ENCODE measurements at regions not wholly inside any gene's neighbourhood (a gene's known extent, or its start where the extent isn't known, plus 50 kb on each side); places are given as distances from the start of the nearest gene placed in this dataset.

DNA sequence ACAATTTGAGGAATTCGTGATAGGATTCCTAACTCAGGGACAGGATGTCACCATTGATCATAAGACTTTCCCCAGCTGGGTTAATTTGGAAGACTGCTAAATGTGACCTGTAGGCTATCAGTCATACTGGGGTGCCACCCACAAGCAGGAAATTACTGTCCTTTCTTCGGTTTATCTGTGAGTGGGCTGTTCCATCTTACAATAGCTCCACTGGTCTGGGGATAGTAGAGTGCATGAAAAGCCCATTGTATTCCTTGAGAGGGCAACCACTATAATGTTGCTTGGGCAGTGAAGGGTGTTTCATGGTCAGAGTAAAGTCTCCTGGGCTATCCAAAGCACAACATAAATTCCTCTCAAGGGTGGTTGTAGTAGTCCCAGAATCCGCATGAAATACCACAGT, 1523.0 kb upstream of the B3GALT2 start:
- no peak overlapping the region for H2AFZ ChIP-seq (ENCODE audit: control insufficient read depth, low read depth, low read length)
- no peak overlapping the region for H3K4me3 ChIP-seq
- no peak for DNase-seq (ENCODE audit: low read depth, low spot score)
- intact Hi-C loops (cut with micrococcal nuclease; ENCODE audit: unreplicated experiment) = no loop called here
- ChIA-PET RAD21 (ENCODE audit: unreplicated experiment) (no interaction called here), SMC1A (ENCODE audit: uncharacterized antibody, unreplicated experiment) (no interaction called here), POLR2A (no interaction called here), CTCF (no interaction called here)
- no peaks in the 10 kb centered on the region for H4K20me1 ChIP-seq (ENCODE audit: control insufficient read depth, insufficient read depth)
- 4% methylated on average over 3 of the region's 3 CpGs for WGBS (ENCODE audit: insufficient coverage, insufficient replicate concordance, low lambda C conversion rate, missing lambda C conversion rate)
- H3K4me1 ChIP-seq (ENCODE audit: control insufficient read depth, insufficient read depth, low read length) = no peaks in the 10 kb centered on the region
- H3K9me3 ChIP-seq (replicated peaks; ENCODE audit: control insufficient read depth, insufficient read depth, low read length) = no peaks in the 10 kb centered on the region
- H3K4me2 ChIP-seq (ENCODE audit: control insufficient read depth, insufficient read depth) = no peak overlapping the region
- H3K27ac ChIP-seq (ENCODE audit: control insufficient read depth, insufficient read depth) = no peak overlapping the region
- no peaks in the 10 kb centered on the region for H3K79me2 ChIP-seq (ENCODE audit: control insufficient read depth, insufficient read depth, low read length)
- H3K36me3 ChIP-seq (ENCODE audit: control insufficient read depth in 2 of 2, insufficient read depth in 2 of 2, low read length in 1 of 2) = no peaks in the 10 kb centered on the region
- no TSS peak for BruUV-seq (replicated peaks)
- no peak overlapping the region for H3K9ac ChIP-seq (ENCODE audit: control insufficient read depth, insufficient read depth, low read length)
- no peak for FAIRE-seq
- no peak for TF ChIP-seq POLR2A (IDR thresholded peaks at IDR 0.05; ENCODE audit: low read depth, low read length)
- TF ChIP-seq ETV6 (conservative IDR thresholded peaks at IDR 0.05 in 1 of 2, IDR thresholded peaks at IDR 0.05 in 1 of 2; ENCODE audit: borderline replicate concordance in 1 of 2, low read depth in 1 of 2) = no peak
- no peak for ATAC-seq
- H3K27me3 ChIP-seq (replicated peaks in 1 of 2; ENCODE audit: control insufficient read depth in 2 of 2, insufficient read depth in 2 of 2, low read length in 1 of 2) = no peaks in the 10 kb centered on the region
- in situ Hi-C loops (cut with MboI) = no loop called here

DNA sequence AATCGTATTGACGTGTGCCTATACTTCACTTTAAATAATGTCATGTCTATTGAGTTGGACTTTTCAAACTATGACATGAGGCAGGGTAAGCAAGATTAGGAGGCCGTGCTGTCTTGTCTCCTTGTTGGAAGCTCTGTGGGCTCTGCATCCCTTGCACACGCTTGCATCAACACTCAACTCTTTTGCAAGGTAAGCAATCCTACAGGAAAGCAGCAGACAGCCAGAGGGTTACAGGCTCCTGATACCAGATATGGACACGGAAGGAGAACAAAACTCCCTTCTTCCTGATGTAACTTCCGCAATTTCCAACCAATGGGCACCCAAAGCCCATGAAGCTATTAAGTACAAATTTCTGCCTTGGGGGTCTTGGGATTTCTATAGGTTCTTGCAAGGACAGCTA, 1520.7 kb upstream of the B3GALT2 start:
- H3K36me3 ChIP-seq (ENCODE audit: control insufficient read depth in 2 of 2, insufficient read depth in 2 of 2, low read length in 1 of 2) = no peaks in the 10 kb centered on the region
- ChIA-PET POLR2A (interaction anchor here (0.6 kb wide), 2 partner anchors 11 to 103 kb away, joined by 3 to 5 read pairs; no protein-coding TSS in a partner anchor), SMC1A (ENCODE audit: uncharacterized antibody, unreplicated experiment) (no interaction called here), RAD21 (ENCODE audit: unreplicated experiment) (no interaction called here), CTCF (no interaction called here)
- no peak for ATAC-seq
- H3K9me3 ChIP-seq (replicated peaks; ENCODE audit: control insufficient read depth, insufficient read depth, low read length) = no peaks in the 10 kb centered on the region
- no peaks in the 10 kb centered on the region for H3K4me1 ChIP-seq (ENCODE audit: control insufficient read depth, insufficient read depth, low read length)
- FAIRE-seq = no peak
- no peak overlapping the region for H2AFZ ChIP-seq (ENCODE audit: control insufficient read depth, low read depth, low read length)
- in situ Hi-C loops (cut with MboI) (no loop called here), intact Hi-C loops (cut with micrococcal nuclease; ENCODE audit: unreplicated experiment) (no loop called here)
- no TSS peak for BruUV-seq (replicated peaks)
- no peak for DNase-seq (ENCODE audit: low read depth, low spot score)
- 38% methylated on average over 6 of the region's 6 CpGs for WGBS (ENCODE audit: insufficient coverage, insufficient replicate concordance, low lambda C conversion rate, missing lambda C conversion rate)
- H3K9ac ChIP-seq (ENCODE audit: control insufficient read depth, insufficient read depth, low read length) = no peak overlapping the region
- H4K20me1 ChIP-seq (ENCODE audit: control insufficient read depth, insufficient read depth) = no peaks in the 10 kb centered on the region
- H3K27ac ChIP-seq (ENCODE audit: control insufficient read depth, insufficient read depth) = no peak overlapping the region
- no peak overlapping the region for H3K4me2 ChIP-seq (ENCODE audit: control insufficient read depth, insufficient read depth)
- H3K4me3 ChIP-seq = no peak overlapping the region
- H3K27me3 ChIP-seq (replicated peaks in 1 of 2; ENCODE audit: control insufficient read depth in 2 of 2, insufficient read depth in 2 of 2, low read length in 1 of 2) = no peaks in the 10 kb centered on the region
- no peaks in the 10 kb centered on the region for H3K79me2 ChIP-seq (ENCODE audit: control insufficient read depth, insufficient read depth, low read length)
- no peak for TF ChIP-seq SIX5 (IDR thresholded peaks at IDR 0.05; ENCODE audit: low read depth, low read length, severe bottlenecking)
- TF ChIP-seq SRF (IDR thresholded peaks at IDR 0.05; ENCODE audit: low read depth in 2 of 2, low read length in 2 of 2) = peak in 1 of 2 experiments; percentile 44; a peak in 1 of 4 replicates
